ENCODE measurements at regions not wholly inside any gene's neighbourhood (a gene's known extent, or its start where the extent isn't known, plus 50 kb on each side); places are given as distances from the start of the nearest gene placed in this dataset.

GRCh38 chrX:25191403-25191802, 175.6 kb upstream of the ARX start:
- no peak for TF ChIP-seq CTCF (CRISPR knock-in tag; IDR thresholded peaks at IDR 0.05)
- no peak for TF ChIP-seq GLI4 (CRISPR knock-in tag; IDR thresholded peaks at IDR 0.05; ENCODE audit: borderline replicate concordance)
- TF ChIP-seq NFYB (CRISPR knock-in tag; IDR thresholded peaks at IDR 0.05) = no peak
- TF ChIP-seq MXI1 (IDR thresholded peaks at IDR 0.05; ENCODE audit: borderline replicate concordance, low read depth, low read length) = no peak
- no peak for TF ChIP-seq CHD4 (IDR thresholded peaks at IDR 0.05; ENCODE audit: borderline replicate concordance, low read length)
- TF ChIP-seq SRSF1 (optimal IDR thresholded peaks at IDR 0.05; ENCODE audit: low read depth, low read length) = no peak
- TF ChIP-seq ZZZ3 (CRISPR knock-in tag; IDR thresholded peaks at IDR 0.05; ENCODE audit: borderline replicate concordance) = no peak

All from HepG2 (cell line).